ENCODE measurements at regions not wholly inside any gene's neighbourhood (a gene's known extent, or its start where the extent isn't known, plus 50 kb on each side); places are given as distances from the start of the nearest gene placed in this dataset.
A peak's percentile ranks its signal among the peaks of the same experiment; 100 is the strongest.

DNA sequence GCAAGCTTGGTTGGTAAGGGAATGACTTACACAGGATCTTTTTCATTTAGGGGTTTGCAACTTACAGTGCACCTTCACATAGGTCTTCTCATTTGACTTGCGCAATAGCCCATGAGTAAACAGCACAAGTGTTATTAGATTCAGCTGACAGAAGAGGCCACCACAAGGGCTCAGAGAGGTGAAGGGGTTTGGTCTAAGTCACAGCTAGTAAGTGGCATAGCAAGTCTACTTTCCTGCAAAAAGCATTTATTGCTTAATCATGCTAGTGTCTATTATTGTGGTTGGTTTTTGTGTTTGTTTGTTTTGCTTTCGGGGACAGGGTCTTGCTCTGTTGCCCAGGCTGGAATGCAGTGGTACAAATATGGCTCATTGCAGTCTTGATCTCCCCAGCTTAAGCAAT lies 83.3 kb downstream of the SPRY1 start:
- ATAC-seq (ENCODE audit: low FRiP score in 2 of 2): peak; percentile 61 to 79
- whole genome bisulfite sequencing, 2 donors: 68 to 81% methylated on average over 2 of the region's 2 CpGs

DNA sequence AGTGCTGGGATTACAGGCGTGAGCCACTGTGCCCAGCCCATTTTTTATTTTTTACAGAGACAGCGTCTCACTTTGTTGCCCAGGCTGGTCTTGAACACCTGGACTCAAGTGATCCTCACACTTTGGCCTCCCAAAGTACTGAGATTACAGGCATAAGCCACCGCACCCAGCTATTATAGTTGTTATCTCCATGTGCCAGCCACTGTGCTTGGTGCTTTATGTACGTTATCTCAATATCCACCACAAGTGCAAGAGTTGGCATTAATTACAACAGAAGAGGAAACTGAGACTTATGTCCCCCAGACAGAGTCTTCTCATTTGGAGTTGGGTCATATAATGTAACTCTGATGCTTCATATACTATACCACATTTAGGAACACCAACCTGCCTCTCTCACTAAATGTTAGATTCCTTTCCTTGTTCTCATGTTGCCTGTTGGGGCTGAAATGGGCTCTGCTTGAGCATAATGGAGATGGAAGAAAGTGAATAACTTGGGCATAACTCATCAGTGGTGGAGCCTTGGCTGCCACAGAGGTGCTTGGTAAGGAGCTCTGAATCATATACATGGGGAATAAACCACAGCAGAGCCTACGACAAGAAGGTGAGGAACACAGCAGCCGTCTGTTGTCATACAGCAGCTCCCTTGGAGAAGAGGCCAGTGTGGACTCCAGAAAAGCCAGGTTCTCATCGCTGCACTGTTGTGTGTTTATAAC lies 84.3 kb downstream of the SPRY1 start:
- no peak overlapping the region for H3K4me3 ChIP-seq
- H3K36me3 ChIP-seq: no peaks in the 10 kb centered on the region
- WGBS, 2 donors: 81 to 83% methylated on average over 7 of the region's 7 CpGs
- ATAC-seq (ENCODE audit: low FRiP score in 2 of 2): no peak
- H3K9me3 ChIP-seq: no peaks in the 10 kb centered on the region
- peaks cover 12 to 21% (median 17%) of the 10 kb centered on the region in 4 donors for H3K4me1 ChIP-seq
- H3K27me3 ChIP-seq: no peaks in the 10 kb centered on the region
- no peak for DNase-seq
- TF ChIP-seq, protein P1, sequence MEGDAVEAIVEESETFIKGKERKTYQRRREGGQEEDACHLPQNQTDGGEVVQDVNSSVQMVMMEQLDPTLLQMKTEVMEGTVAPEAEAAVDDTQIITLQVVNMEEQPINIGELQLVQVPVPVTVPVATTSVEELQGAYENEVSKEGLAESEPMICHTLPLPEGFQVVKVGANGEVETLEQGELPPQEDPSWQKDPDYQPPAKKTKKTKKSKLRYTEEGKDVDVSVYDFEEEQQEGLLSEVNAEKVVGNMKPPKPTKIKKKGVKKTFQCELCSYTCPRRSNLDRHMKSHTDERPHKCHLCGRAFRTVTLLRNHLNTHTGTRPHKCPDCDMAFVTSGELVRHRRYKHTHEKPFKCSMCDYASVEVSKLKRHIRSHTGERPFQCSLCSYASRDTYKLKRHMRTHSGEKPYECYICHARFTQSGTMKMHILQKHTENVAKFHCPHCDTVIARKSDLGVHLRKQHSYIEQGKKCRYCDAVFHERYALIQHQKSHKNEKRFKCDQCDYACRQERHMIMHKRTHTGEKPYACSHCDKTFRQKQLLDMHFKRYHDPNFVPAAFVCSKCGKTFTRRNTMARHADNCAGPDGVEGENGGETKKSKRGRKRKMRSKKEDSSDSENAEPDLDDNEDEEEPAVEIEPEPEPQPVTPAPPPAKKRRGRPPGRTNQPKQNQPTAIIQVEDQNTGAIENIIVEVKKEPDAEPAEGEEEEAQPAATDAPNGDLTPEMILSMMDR (IDR thresholded peaks at IDR 0.05): no peak
- TF ChIP-seq POLR2A (IDR thresholded peaks at IDR 0.05) (no peak), POLR2AphosphoS5 (IDR thresholded peaks at IDR 0.05) (no peak), EP300 (IDR thresholded peaks at IDR 0.05) (no peak)
- H3K27ac ChIP-seq: peak overlapping the region in 1 of 4 donors; percentile 67

More for the DNA sequence above, 83.3 kb downstream of the SPRY1 start:
- Histone ChIP-seq H3K4me3 (no peak overlapping the region), H3K36me3 (no peaks in the 10 kb centered on the region), H3K4me1 (peaks cover 12 to 21% (median 17%) of the 10 kb centered on the region in 4 donors), H3K9me3 (no peaks in the 10 kb centered on the region), H3K27ac (peak overlapping the region; percentile 14 to 84 (median 54)), H3K27me3 (no peaks in the 10 kb centered on the region)
- TF ChIP-seq POLR2A (IDR thresholded peaks at IDR 0.05): no peak
- peak; percentile 42 to 48 for TF ChIP-seq POLR2AphosphoS5 (IDR thresholded peaks at IDR 0.05)
- peak in 2 of 4 donors; percentile 31 to 95 for TF ChIP-seq EP300 (IDR thresholded peaks at IDR 0.05)
- TF ChIP-seq, protein P1 (IDR thresholded peaks at IDR 0.05): no peak
- peak in 1 of 2 donors; percentile 73 for DNase-seq

DNA sequence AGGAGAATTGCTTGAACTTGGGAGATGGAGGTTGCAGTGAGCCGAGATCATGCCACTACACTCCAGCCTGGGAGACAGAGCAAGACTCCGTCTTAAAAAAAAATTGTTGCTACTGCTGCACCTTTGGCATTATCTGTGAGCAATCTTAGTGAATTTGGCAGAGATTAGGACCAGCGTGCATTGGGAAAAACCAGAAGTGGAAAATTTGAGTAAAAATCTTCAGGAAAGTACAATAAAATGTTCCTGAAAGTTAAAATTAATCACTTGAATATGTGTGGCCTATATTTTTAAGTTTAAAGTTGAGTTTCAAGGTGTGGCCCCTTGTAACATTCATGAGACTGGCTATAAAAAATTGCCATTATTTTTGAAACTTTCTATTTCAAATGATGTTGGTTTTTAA lies 85.1 kb downstream of the SPRY1 start:
- ATAC-seq (ENCODE audit: low FRiP score in 2 of 2) (no peak), DNase-seq (no peak)
- Histone ChIP-seq H3K27ac (no peak overlapping the region), H3K36me3 (no peaks in the 10 kb centered on the region), H3K4me1 (peaks cover 12 to 21% (median 17%) of the 10 kb centered on the region in 4 donors), H3K27me3 (no peaks in the 10 kb centered on the region), H3K4me3 (no peak overlapping the region), H3K9me3 (no peaks in the 10 kb centered on the region)
- 93 to 94% methylated on average over 3 of the region's 3 CpGs for WGBS, 2 donors
- TF ChIP-seq POLR2AphosphoS5 (IDR thresholded peaks at IDR 0.05) (no peak), EP300 (IDR thresholded peaks at IDR 0.05) (no peak), POLR2A (IDR thresholded peaks at IDR 0.05) (no peak)
- TF ChIP-seq, protein P1 (IDR thresholded peaks at IDR 0.05): no peak

DNA sequence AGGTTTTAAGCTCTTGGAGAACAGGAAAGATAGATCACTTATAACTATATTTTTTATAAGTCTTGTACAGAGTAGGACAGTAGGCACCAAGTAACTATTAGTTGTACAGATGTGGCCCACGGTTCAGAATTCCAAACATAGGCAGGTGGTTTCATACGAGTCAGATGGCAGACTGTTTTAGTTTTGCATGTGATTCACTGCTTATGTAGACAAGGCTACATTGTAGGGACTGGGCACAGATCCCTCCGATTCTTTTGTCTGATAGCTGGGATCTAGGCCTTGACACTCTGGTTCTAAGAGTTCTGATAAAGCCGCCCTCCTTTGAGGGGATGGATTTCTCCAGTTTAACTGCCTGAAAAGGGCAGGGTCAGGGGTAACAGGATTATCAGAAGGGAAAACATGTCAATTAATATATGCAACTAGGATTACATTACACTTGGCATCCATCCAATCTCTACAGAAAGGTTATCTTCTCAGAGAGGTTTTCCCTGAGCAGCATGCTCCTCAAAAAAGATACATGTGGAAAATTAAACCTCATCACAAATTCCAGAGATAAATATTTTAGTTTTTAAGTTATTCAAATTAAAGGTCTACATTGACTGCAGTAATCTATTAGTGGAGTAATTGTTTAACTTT lies 87.8 kb downstream of the SPRY1 start:
- H3K4me3 ChIP-seq: no peak overlapping the region
- no peak overlapping the region for H3K27ac ChIP-seq
- 92 to 100% methylated on average over 4 of the region's 4 CpGs for WGBS, 2 donors
- no peaks in the 10 kb centered on the region for H3K36me3 ChIP-seq
- ATAC-seq (ENCODE audit: low FRiP score in 2 of 2): no peak
- H3K9me3 ChIP-seq: no peaks in the 10 kb centered on the region
- TF ChIP-seq, protein P1 (IDR thresholded peaks at IDR 0.05): no peak
- H3K4me1 ChIP-seq: peaks cover 0 to 4% (median 1%) of the 10 kb centered on the region in 4 donors
- H3K27me3 ChIP-seq: no peaks in the 10 kb centered on the region
- DNase-seq: no peak

All from upper lobe of left lung (tissue), 6 donors.